AG09319 (cell line): ENCODE measurements at regions not wholly inside any gene's neighbourhood (a gene's known extent, or its start where the extent isn't known, plus 50 kb on each side); places are given as distances from the start of the nearest gene placed in this dataset.

Experiments used
- DNase-seq: peaks from one replicate; pipeline ENCODE4 v3.0.0-alpha.2; 2010; ENCODE audit warnings: low read depth; ENCODE audit errors: extremely low read depth
- TF ChIP-seq, protein P1 (sequence below): IDR thresholded peaks from 2 replicates; pipeline ENCODE4 v1.5.1; 2011; ENCODE audit warnings: low read depth, mild to moderate bottlenecking, inconsistent platforms, low read length, moderate library complexity

DNA sequence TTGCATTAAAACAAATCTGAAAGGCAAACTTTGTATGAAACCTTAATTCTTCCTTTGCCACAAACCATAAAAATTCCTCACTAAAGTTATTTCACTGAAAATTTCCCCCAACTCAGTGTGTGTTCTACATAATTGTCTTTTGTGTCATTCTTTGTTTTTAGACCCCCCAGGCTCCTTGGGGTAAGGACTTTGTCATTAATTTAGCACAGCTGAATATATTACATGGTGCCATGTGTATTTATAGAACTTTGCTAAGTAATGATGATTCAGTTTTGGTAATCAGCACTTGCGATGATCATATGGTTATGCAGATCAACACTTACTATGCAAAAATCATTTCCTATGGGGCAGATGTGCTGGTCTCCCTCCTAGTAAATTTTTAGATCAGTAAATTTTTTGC is 712.1 kb upstream of the MEF2C start:
- DNase-seq, result no peak
- TF ChIP-seq, protein P1, sequence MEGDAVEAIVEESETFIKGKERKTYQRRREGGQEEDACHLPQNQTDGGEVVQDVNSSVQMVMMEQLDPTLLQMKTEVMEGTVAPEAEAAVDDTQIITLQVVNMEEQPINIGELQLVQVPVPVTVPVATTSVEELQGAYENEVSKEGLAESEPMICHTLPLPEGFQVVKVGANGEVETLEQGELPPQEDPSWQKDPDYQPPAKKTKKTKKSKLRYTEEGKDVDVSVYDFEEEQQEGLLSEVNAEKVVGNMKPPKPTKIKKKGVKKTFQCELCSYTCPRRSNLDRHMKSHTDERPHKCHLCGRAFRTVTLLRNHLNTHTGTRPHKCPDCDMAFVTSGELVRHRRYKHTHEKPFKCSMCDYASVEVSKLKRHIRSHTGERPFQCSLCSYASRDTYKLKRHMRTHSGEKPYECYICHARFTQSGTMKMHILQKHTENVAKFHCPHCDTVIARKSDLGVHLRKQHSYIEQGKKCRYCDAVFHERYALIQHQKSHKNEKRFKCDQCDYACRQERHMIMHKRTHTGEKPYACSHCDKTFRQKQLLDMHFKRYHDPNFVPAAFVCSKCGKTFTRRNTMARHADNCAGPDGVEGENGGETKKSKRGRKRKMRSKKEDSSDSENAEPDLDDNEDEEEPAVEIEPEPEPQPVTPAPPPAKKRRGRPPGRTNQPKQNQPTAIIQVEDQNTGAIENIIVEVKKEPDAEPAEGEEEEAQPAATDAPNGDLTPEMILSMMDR, result no peak

DNA sequence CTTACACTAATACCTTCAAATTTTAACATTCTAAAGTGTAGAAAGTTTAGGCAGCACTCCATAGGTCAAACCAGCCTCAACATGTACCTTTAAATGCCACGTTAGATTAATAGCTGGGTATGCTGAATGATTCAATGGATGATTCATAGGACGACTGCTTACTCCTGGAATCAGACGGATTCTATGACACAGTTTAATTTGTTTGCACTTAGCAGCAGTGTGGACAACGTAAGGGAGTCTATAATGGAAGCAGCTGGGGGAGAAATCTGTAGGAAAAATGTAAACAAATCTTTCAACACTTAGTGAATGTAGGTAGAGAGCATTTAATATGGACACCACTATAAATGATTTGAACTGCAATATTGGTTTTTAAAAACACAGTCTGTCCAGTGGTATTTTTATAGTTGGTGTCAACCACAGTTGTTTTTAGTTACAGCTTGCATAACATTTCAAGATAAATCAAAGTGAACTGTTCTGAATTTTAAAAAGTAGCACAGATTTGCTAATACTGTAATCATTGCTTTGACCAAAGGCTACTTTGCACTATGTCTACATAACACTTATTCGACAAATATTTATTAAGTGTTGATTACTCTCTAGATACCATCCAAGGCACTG is 701.5 kb upstream of the MEF2C start:
- no peak for DNase-seq
- TF ChIP-seq, protein P1, result no peak

DNA sequence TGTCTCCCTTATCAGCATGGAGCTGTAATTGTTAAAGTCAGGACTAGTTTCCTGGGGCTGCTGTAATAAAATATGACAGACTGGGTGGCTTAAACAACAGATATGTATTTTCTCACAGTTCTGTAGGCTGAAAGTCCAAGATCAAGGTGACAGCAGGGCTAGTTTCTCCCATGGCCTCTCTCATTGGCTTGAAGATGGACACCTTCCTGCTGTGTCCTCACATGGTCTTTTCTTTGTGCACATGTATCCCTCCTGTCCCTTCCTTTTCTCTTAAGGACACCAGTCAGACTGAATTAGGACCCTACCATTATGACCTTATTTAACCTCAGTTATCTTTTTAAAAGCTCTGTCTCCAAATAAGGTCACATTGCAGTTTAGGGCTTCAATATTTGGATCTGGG is 700.5 kb upstream of the MEF2C start:
- TF ChIP-seq, protein P1, result no peak
- no peak for DNase-seq

DNA sequence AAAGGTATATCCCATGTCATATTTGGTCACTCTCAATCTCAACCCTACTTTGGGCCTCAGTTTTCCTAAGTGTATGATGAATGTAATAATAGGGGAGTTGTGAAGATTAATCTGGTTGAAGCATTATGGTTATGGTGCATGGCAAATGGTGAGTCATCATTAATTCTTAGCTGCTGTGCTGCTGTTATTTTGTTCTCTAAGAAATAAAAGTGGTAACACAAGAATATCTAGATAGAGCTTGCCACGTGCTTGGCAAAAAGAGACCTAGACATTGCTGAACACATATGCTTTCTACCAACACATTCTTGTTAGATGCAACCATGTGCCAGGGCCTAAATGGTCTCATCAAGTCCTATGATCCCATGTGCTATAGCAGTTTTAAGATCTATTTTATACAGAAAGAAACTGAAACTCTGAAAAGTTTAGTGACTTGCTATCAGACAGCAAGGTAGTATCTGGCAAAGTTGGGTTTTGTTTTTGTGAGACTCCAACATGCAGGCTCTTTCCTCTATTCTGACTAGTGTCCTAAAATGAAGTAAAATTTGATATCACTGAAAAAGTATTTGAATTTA is 699.9 kb upstream of the MEF2C start:
- DNase-seq, result no peak
- TF ChIP-seq, protein P1, result no peak

DNA sequence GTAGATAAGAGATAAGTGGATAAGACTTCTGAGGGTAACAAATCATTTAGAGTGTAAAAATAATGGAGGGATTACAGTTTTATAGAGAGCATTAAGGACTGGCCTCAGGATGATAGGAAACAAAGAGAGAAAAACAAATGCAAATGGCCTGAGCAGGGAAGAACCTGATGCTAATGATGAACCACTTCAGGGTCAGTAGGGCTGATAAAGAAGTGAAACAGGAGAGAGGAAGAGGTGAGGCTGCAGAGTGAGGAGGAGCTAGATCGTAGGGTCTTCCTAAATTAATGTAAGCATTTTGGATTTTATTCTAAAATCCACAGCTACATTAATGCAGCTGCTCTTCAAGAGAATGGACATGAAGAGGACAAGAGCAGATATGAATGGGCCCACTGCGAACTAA is 698.0 kb upstream of the MEF2C start:
- DNase-seq, result no peak
- TF ChIP-seq, protein P1, result no peak

DNA sequence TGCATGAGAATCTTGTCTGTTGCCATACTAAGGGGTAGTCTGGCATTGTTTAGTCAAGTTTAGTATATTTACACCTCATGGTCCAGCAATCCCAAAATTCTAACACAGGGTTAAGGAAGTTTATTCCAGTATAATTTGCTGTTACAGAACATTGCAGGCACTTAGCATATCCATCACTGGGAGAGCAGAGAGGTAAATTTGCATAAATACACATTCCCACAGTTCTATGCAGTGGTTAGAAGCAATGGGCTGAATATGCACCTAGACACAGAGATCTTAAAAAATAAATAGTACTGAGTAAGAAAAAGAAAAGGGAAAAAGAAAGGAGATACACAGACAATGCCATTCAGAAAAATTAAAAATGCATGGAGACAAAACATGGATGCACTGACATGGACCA is 692.3 kb upstream of the MEF2C start:
- DNase-seq, result no peak
- TF ChIP-seq, protein P1, result no peak

DNA sequence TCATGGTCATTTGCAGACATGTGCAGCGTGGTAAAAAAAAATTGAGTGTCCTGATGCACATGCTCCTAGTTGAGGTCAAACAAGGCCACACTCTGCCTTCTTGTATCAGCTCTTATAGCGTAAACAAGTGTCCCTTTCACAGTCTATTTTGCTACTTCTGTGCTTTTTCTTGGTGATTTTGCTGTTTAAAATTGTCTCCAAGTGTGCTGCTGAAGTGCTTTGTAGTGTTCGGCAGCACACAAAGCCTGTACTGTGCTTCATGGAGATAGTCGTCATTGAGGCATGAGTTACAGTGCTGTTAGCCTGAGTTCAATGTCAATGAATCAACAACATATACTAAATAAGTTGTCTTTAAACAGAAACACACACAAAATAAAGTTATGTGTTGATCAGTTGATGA is 690.4 kb upstream of the MEF2C start:
- TF ChIP-seq, protein P1, result no peak
- no peak for DNase-seq
